Fibroblast of skin of right quadriceps (primary cell): ENCODE measurements at regions not wholly inside any gene's neighbourhood (a gene's known extent, or its start where the extent isn't known, plus 50 kb on each side); places are given as distances from the start of the nearest gene placed in this dataset.
A peak's percentile ranks its signal among the peaks of the same experiment; 100 is the strongest.

Experiments used
- DNase-seq: peaks from one replicate; pipeline ENCODE4 v3.0.0-alpha.2; 2013

- DNase-seq = no peak
These were observed 1198.9 kb upstream of the PCDH7 start for GRCh38 chr4:29521281-29521680.

DNA sequence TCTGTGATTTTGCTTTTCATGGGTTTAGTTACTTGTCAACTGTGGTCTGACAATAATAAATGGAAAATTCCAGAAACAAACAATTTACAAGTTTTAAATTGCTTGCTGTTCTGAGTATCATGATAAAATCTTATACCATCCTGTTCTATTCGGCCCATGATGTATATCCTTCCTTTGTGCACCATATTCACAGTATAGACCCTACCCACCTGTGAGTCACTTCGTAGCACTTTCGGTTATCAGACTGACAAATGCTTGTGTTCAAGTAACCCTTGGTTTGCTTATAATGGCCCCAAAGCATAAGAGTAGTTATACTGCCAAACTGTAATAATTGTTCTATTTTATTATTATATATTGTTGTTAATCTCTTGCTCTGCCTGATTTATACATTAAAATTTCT lies 1183.4 kb upstream of the PCDH7 start:
- no peak for DNase-seq

- DNase-seq = no peak
These were observed 1181.1 kb upstream of the PCDH7 start for GRCh38 chr4:29538889-29539646.

- DNase-seq = no peak
These were observed 1179.6 kb upstream of the PCDH7 start for GRCh38 chr4:29540439-29541102.

DNA sequence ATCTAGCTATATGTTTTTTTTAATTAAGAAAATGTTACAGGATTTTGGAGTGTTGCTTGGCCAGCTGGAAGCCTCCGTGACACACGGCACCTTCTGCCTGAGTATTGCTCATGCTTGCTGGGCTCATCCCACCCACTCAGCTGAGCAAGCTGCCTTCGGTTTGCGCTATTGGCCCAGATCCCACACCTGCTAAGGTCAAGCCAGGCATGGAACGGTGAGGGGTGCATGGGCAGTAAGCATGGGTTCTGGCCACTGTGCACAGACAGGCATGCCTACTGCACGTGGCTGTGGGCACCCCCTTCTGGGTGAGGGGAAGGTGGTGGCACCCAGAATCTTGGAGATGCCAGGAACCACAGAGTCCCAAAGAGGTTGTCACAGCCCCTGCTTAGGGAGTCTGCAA lies 1178.4 kb upstream of the PCDH7 start:
- no peak for DNase-seq

GRCh38 chr4:29549342-29549741 lies 1170.8 kb upstream of the PCDH7 start:
- peak; percentile 5 for DNase-seq

DNA sequence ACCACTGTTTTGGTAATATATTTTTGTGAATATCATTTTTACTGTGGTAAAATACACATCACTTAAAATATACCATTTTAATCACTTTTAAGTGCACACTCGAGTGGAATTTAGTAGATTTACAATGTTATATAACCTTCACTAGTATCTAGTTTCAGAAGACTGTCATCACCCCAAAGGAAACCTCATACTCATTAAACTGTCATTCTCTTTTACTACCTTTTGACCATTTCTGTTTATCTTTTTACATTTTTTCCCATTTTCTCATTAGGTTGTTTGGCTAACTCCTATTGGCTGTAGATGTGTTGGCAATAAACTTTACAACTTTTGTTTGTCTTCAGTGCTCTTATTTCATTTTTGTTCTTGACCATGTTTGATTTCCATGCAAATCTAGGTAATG lies 1168.3 kb upstream of the PCDH7 start:
- no peak for DNase-seq

- peak; percentile 20 for DNase-seq
These were observed 1166.3 kb upstream of the PCDH7 start for GRCh38 chr4:29553846-29554245.

DNA sequence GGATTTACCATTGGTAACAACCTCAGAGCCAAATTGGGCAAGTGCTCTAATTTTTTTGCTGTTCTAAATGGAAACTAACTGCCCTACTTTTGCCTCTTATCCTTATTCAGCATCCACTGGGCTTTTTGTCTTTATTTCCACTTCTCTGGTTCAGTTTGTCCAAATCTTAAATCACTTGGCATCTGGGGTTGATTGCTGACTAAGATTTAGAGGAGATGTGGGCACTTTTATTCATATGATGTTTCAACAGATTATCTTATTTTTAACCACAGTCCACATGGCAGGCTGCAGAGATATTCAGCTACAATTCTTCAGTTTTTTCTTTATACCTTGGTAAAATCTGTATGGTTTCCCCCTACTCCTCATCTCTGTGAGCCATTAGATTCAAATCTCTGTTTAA lies 1161.4 kb upstream of the PCDH7 start:
- DNase-seq = no peak

DNA sequence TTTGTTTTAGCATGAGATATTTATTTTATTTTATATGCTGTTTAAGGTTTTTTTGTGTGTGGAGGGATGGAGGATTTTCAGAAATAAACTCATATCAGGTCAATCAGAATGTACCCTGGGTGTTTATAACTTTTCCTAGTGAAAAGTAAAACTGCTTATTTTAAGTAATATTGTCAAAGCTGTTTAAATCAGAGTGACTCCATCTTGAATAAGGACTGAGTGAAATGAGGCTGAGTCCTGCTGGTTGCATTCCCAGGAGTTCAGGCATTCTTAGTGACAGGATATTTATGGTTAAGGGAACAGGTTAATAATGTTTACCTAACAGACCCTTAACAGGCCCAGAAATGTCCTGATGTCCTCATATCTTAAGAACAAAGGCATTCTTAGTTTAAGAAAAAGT lies 1160.9 kb upstream of the PCDH7 start:
- DNase-seq = no peak

- no peak for DNase-seq
These were observed 1159.7 kb upstream of the PCDH7 start for GRCh38 chr4:29560452-29560851.

DNA sequence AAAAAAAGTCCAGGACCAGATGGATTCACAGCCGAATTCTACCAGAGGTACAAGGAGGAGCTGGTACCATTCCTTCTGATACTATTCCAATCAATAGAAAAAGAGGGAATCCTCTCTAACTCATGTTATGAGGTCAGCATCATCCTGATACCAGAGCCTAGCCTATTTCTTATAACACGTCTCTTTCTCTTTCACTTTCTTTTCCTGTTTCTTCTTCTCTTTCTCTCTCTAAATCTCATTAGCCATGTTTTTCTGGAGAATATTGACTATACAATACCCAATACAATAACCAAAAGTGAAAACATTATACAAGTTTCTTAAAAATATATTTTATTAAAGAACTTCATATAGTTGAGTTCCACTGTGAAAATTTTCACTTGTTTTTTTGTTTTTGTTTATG lies 1154.9 kb upstream of the PCDH7 start:
- DNase-seq = no peak

GRCh38 chr4:29566371-29566770 lies 1153.8 kb upstream of the PCDH7 start:
- DNase-seq = no peak

DNA sequence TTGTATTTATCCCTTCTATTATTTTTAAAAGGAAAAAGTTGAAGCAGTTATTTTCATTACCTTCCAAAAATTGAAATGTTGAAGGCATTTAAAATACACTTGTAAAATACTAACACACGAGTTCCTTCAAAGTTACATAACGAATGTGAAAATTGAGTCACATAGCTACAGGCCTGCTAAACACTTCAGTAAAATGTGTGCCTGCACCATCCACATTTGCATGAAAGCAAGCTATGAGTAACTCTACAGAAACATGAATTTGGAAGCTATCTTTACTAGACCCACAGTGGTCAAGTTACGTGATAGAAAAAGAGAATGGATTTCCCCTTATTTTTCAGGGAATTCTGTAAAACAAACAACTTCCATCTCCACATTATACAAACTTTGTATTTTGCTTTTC lies 1148.8 kb upstream of the PCDH7 start:
- DNase-seq = no peak

DNA sequence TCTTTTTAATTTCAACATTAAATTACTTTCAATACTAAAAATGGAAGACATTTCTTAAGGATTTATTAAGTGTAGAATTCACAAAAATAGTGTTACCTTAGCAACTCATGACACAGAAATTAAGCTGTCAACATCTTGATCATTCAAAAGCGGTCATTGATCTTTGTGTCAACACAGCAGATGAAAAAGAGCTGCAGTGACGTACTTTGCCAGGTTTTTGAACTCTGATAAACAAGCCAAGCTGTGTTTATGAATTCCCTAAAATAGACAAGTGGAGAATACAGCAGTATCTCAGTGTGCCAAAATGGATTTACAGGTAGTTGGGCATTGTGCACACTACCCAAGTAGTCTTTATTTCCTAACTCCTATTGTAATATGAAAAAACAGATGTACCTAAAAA lies 1141.8 kb upstream of the PCDH7 start:
- no peak for DNase-seq

DNA sequence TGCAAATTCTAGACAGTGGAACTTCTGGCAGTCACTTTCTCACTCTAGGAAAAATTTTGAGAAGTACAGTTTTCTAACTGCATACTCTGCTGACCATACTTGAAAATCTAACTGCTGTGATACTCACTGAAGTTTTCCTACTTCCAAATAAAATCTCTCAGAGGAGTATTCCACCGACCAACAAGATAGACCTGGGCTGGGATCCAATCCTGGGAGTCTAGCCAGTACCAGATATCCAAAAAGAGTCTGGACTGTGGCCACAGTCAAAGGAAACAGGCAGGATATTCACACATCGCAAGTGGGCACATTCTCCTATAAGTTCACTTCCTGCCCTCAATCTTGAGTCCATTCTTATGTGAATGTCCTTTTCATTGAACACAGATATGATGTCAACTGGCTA lies 1138.7 kb upstream of the PCDH7 start:
- DNase-seq = peak; percentile 20

DNA sequence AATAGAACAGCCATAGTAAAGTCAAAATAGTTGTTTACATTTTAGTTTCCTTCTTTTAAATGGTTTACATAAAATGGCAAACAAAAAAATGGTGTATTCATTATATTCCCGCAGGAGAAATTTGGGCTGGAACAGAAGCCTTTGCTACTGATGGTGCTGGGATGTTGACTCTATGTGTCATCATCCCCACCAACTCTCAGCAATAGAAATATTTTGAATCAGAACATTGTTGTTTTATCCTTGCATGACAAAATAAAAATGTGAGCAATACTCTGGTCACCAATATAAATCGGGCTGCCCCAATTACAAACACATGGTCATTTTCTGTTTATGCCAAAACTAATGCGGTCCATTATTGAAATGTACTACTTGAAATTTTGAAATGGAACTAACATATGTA lies 1131.6 kb upstream of the PCDH7 start:
- DNase-seq = peak; percentile 8

GRCh38 chr4:29596228-29596627 lies 1123.9 kb upstream of the PCDH7 start:
- no peak for DNase-seq

DNA sequence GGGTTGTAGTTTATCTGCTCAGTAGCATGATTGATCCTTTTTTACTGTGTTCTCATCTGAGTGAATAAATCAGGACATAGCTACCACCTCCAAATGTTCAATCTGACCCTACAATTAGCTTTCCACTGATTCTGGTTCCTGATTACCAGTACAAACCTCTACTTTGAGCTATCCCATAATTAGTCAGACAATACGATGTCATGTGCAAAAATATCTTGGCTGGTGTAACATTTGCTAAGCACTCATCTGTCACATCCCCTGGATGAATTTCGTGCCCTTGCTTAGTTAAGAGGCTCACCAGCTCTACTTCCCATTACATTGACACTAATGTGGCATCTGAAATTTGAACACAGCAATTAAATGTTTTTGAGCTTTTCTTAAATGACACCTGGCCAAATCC lies 1101.0 kb upstream of the PCDH7 start:
- no peak for DNase-seq

- DNase-seq = no peak
These were observed 1088.0 kb upstream of the PCDH7 start for GRCh38 chr4:29632199-29632598.

- no peak for DNase-seq
These were observed 1083.2 kb upstream of the PCDH7 start for GRCh38 chr4:29636961-29637360.

GRCh38 chr4:29653221-29653620 lies 1066.9 kb upstream of the PCDH7 start:
- no peak for DNase-seq

DNA sequence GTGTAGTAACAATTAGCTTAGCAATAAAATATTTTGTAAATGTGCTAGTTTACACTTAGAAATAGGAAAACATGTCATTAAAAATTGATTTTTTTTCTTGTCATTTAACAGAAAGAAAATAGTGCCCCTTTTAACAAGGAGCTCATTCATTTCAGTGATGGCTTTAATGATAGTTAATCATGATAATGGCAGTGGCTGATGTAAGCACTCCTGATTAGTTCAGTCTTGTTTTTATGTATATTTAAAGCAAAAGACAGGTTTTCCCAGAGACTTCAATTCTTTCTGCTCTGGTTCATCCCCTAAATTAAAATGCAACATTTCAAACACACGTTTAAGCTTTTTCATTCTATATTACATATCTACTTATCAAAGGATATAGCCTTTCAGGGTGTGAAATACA lies 1039.5 kb upstream of the PCDH7 start:
- DNase-seq = no peak

- no peak for DNase-seq
These were observed 1016.1 kb upstream of the PCDH7 start for GRCh38 chr4:29704059-29704458.

- DNase-seq = peak; percentile 4
These were observed 1011.7 kb upstream of the PCDH7 start for GRCh38 chr4:29708473-29708872.
